ENCODE measurements at regions not wholly inside any gene's neighbourhood (a gene's known extent, or its start where the extent isn't known, plus 50 kb on each side); places are given as distances from the start of the nearest gene placed in this dataset.

DNA sequence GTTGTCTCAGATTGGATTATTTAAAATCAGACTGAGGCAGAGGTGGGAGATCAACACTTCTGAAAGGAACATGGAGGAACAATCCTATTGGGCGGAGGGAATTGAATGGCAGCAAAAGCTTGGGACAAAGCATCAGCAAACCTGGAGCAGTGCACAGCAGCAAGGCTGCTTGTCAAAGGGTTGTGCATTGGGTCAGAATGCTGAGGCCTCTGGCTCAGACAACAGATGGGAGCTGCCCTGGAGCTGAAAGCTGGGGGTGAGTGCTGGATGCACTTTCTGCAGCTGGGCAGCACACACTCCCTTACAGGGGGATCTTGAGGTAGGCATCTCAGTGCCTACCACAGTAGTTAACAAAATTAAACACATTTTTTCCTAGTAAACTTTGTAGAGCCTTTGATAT lies 634.4 kb upstream of the MMS22L start:
- no peak for TF ChIP-seq ZNF274 (IDR thresholded peaks at IDR 0.05; ENCODE audit: low read depth, low read length)
- Histone ChIP-seq H3K9me3 (ENCODE audit: insufficient read depth, low read length) (no peaks in the 10 kb centered on the region), H3K4me3 (ENCODE audit: insufficient read length, low read depth) (no peak overlapping the region), H3K27me3 (ENCODE audit: insufficient read depth, insufficient read length) (no peaks in the 10 kb centered on the region), H3K4me1 (ENCODE audit: insufficient read depth, insufficient read length) (no peaks in the 10 kb centered on the region), H3K36me3 (ENCODE audit: insufficient read depth, insufficient read length, low read length) (no peaks in the 10 kb centered on the region), H3K9ac (ENCODE audit: insufficient read length, low read depth) (no peak overlapping the region)
- no peak for DNase-seq (ENCODE audit: low read depth, low spot score)

DNA sequence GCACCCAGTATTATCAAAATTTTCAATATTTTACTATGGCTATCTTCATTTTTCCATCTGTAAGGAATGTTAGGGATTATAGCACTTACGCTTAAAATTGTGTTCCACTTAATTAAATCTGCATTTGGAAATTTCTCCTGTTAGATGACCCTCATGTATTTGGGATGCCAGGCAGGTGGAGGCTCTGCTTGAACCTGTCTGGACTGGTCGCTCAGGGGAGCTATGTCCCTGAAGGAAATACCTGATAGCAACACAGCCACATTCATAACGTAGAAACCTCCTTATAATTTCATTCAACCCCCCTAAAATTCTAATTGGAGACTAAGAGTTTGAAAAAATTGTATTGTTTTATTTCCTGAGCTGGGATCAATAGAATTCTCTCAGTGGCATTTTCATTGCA lies 636.0 kb upstream of the MMS22L start:
- Histone ChIP-seq H3K9me3 (ENCODE audit: insufficient read depth, low read length) (no peaks in the 10 kb centered on the region), H3K4me1 (ENCODE audit: insufficient read depth, insufficient read length) (no peaks in the 10 kb centered on the region), H3K9ac (ENCODE audit: insufficient read length, low read depth) (no peak overlapping the region), H3K36me3 (ENCODE audit: insufficient read depth, insufficient read length, low read length) (no peaks in the 10 kb centered on the region), H3K4me3 (ENCODE audit: insufficient read length, low read depth) (no peak overlapping the region), H3K27me3 (ENCODE audit: insufficient read depth, insufficient read length) (no peaks in the 10 kb centered on the region)
- no peak for DNase-seq (ENCODE audit: low read depth, low spot score)
- no peak for TF ChIP-seq ZNF274 (IDR thresholded peaks at IDR 0.05; ENCODE audit: low read depth, low read length)
- TF ChIP-seq SUZ12 (IDR thresholded peaks at IDR 0.05; ENCODE audit: extremely low read depth, insufficient read depth, insufficient read length) = no peak
- no peak for TF ChIP-seq YY1 (IDR thresholded peaks at IDR 0.05; ENCODE audit: insufficient read depth, insufficient read length)

DNA sequence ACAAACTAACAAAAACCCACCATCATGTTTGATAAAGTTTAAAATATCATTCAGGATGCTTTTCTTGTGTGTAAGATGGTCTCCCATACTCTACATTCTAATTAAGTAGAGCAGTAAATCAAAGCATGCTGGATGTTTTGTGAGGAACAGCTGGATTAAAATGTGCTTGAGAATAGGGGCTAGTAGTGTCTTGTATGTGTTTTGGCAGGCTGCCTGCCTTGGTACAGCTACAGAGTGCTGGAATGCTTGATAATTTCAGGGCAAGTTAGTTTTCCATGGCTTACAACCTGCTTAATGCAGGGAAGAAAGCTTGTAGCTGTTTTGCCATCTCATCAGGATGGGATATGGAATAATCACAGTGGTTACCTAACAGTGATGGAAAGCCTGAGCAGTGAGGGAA lies 636.6 kb upstream of the MMS22L start:
- H3K4me1 ChIP-seq (ENCODE audit: insufficient read depth, insufficient read length) = no peaks in the 10 kb centered on the region
- no peak for DNase-seq (ENCODE audit: low read depth, low spot score)
- TF ChIP-seq SUZ12 (IDR thresholded peaks at IDR 0.05; ENCODE audit: extremely low read depth, insufficient read depth, insufficient read length) (no peak), ZNF274 (IDR thresholded peaks at IDR 0.05; ENCODE audit: low read depth, low read length) (no peak), YY1 (IDR thresholded peaks at IDR 0.05; ENCODE audit: insufficient read depth, insufficient read length) (no peak)

DNA sequence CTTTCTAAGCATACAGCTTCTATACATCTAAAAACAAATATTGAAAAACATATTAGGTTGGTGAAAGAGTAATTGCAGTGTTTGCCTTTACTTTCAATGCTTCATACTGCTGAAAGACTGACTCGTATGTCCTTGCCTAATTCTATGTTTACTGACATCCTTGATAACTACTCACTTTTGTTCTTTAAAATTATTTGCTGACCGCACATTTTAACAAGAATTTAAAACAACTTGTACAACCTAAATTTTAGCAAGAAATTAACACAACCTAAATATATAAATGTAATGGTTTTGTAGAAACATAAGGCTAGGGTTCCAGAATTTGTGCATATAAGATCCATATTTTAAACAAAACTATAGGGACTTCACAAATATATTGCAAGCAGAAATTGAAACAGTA lies 640.2 kb upstream of the MMS22L start:
- Histone ChIP-seq H3K36me3 (ENCODE audit: insufficient read depth, insufficient read length, low read length) (no peaks in the 10 kb centered on the region), H3K9me3 (ENCODE audit: insufficient read depth, low read length) (no peaks in the 10 kb centered on the region), H3K4me1 (ENCODE audit: insufficient read depth, insufficient read length) (no peaks in the 10 kb centered on the region), H3K9ac (ENCODE audit: insufficient read length, low read depth) (no peak overlapping the region), H3K4me3 (ENCODE audit: insufficient read length, low read depth) (no peak overlapping the region), H3K27me3 (ENCODE audit: insufficient read depth, insufficient read length) (no peaks in the 10 kb centered on the region)
- no peak for DNase-seq (ENCODE audit: low read depth, low spot score)
- TF ChIP-seq ZNF274 (IDR thresholded peaks at IDR 0.05; ENCODE audit: low read depth, low read length) = no peak
- no peak for TF ChIP-seq SUZ12 (IDR thresholded peaks at IDR 0.05; ENCODE audit: extremely low read depth, insufficient read depth, insufficient read length)
- no peak for TF ChIP-seq YY1 (IDR thresholded peaks at IDR 0.05; ENCODE audit: insufficient read depth, insufficient read length)

More for the DNA sequence above, 636.6 kb upstream of the MMS22L start:
- H3K4me3 ChIP-seq (ENCODE audit: insufficient read length, low read depth) = no peak overlapping the region
- no peaks in the 10 kb centered on the region for H3K9me3 ChIP-seq (ENCODE audit: insufficient read depth, low read length)
- H3K9ac ChIP-seq (ENCODE audit: insufficient read length, low read depth) = no peak overlapping the region
- no peaks in the 10 kb centered on the region for H3K36me3 ChIP-seq (ENCODE audit: insufficient read depth, insufficient read length, low read length)
- no peaks in the 10 kb centered on the region for H3K27me3 ChIP-seq (ENCODE audit: insufficient read depth, insufficient read length)

DNA sequence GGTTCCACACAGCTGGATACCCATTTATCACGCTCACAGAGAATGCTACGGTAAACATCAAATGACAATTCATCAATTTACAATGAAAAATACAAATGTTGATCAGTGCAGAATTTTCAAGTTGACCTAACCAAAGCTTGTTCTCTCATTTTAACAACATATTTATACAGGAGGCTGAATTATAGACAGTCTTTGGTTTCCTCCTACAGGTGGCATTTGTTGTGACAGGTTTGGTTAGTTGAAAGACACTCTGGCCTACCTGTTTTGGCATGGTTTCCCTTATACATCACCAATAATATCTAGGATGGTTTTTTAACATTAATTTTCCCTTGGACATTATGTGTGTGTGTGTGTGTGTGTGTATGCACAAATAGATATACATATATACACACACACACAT lies 642.5 kb upstream of the MMS22L start:
- Histone ChIP-seq H3K9me3 (ENCODE audit: insufficient read depth, low read length) (no peaks in the 10 kb centered on the region), H3K9ac (ENCODE audit: insufficient read length, low read depth) (no peak overlapping the region), H3K27me3 (ENCODE audit: insufficient read depth, insufficient read length) (no peaks in the 10 kb centered on the region), H3K4me1 (ENCODE audit: insufficient read depth, insufficient read length) (no peaks in the 10 kb centered on the region), H3K36me3 (ENCODE audit: insufficient read depth, insufficient read length, low read length) (no peaks in the 10 kb centered on the region), H3K4me3 (ENCODE audit: insufficient read length, low read depth) (no peak overlapping the region)
- no peak for DNase-seq (ENCODE audit: low read depth, low spot score)
- TF ChIP-seq SUZ12 (IDR thresholded peaks at IDR 0.05; ENCODE audit: extremely low read depth, insufficient read depth, insufficient read length) = no peak
- TF ChIP-seq ZNF274 (IDR thresholded peaks at IDR 0.05; ENCODE audit: low read depth, low read length) = no peak

DNA sequence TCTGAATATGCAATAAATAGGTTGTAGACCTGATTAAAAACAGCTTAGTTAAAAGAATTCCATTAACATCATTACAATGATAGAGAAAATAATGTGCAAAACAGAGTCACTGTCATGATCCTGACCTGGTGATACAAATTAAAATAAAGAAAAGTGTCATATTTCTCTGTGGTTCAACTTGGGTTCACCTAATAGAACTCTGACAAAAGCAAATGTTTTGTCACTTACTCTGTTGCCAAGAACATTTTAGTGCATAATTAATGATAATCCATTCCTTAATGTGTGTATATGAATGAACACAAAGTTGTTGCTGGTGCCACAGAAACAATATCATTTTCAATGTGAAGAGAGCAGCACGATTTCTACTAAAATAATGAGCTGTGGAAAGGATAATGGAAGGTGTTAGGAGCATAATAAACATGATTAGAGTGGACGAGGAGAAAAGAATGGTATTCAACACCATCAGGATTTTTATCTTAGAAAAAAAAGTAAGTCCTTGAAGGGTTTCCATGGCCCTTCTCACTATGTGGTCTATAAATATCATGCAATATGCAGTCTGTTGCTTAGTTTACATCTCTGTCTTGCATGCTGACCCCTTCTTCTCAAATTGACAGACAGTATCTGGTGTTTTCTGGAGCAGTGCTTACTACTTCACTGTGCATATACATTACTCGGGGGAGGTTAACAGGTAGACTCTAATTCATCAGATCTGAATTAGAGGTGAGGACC lies 656.6 kb upstream of the MMS22L start:
- Histone ChIP-seq H3K27me3 (ENCODE audit: insufficient read depth, insufficient read length) (no peaks in the 10 kb centered on the region), H3K9me3 (ENCODE audit: insufficient read depth, low read length) (no peaks in the 10 kb centered on the region), H3K36me3 (ENCODE audit: insufficient read depth, insufficient read length, low read length) (no peaks in the 10 kb centered on the region), H3K9ac (ENCODE audit: insufficient read length, low read depth) (no peak overlapping the region), H3K4me3 (ENCODE audit: insufficient read length, low read depth) (no peak overlapping the region), H3K4me1 (ENCODE audit: insufficient read depth, insufficient read length) (no peaks in the 10 kb centered on the region)
- TF ChIP-seq YY1 (IDR thresholded peaks at IDR 0.05; ENCODE audit: insufficient read depth, insufficient read length) (no peak), SUZ12 (IDR thresholded peaks at IDR 0.05; ENCODE audit: extremely low read depth, insufficient read depth, insufficient read length) (no peak), ZNF274 (IDR thresholded peaks at IDR 0.05; ENCODE audit: low read depth, low read length) (no peak)
- no peak for DNase-seq (ENCODE audit: low read depth, low spot score)

DNA sequence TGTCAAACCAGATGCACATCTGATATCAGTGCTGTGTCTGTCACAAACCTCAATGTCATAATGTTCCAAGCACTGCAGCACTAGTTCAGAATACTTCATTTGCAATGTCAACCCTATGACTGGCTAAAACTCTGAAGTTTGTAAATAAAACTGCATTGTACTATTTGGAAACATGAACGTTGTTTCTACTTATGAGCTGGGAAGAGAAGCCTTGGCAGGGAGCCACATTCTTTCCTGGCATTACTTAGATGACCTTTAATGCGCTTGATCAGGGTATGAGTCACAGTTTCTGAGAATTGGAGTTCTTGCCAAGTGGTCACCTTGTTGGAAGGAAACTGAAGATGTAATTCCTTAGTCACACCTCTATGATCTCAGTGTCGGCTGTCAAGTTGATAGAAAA lies 664.8 kb upstream of the MMS22L start:
- Histone ChIP-seq H3K9me3 (ENCODE audit: insufficient read depth, low read length) (no peaks in the 10 kb centered on the region), H3K9ac (ENCODE audit: insufficient read length, low read depth) (no peak overlapping the region), H3K4me1 (ENCODE audit: insufficient read depth, insufficient read length) (no peaks in the 10 kb centered on the region), H3K36me3 (ENCODE audit: insufficient read depth, insufficient read length, low read length) (no peaks in the 10 kb centered on the region), H3K27me3 (ENCODE audit: insufficient read depth, insufficient read length) (no peaks in the 10 kb centered on the region), H3K4me3 (ENCODE audit: insufficient read length, low read depth) (no peak overlapping the region)
- no peak for DNase-seq (ENCODE audit: low read depth, low spot score)
- TF ChIP-seq YY1 (IDR thresholded peaks at IDR 0.05; ENCODE audit: insufficient read depth, insufficient read length) = no peak
- TF ChIP-seq SUZ12 (IDR thresholded peaks at IDR 0.05; ENCODE audit: extremely low read depth, insufficient read depth, insufficient read length) = no peak
- no peak for TF ChIP-seq ZNF274 (IDR thresholded peaks at IDR 0.05; ENCODE audit: low read depth, low read length)
